ENCODE measurements at regions not wholly inside any gene's neighbourhood (a gene's known extent, or its start where the extent isn't known, plus 50 kb on each side); places are given as distances from the start of the nearest gene placed in this dataset.

DNA sequence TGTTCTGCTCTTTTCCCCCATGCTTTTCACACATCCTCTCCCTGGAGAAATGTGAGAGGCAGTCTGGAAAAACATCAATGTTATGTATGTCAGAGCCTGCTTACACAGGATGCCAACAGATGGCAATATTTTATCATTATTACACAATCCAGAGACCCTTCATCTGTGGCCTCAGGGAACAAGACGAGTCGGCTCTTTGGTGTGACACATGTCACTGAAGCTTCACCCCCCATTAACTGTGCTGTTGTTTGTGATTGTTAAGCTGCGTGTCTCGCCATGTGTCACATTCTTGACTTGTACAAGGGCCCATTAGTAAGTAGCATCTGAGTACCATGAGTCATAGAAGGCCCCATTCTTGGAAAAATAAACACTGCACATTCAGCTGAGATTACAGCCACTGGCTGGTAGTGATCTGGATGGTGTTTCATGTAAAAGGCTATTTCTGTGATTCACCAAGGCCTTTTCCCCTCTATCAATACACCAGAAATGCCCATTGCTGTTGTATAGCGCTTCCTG, 682.1 kb upstream of the SOX9 start:
- TF ChIP-seq, protein P1, sequence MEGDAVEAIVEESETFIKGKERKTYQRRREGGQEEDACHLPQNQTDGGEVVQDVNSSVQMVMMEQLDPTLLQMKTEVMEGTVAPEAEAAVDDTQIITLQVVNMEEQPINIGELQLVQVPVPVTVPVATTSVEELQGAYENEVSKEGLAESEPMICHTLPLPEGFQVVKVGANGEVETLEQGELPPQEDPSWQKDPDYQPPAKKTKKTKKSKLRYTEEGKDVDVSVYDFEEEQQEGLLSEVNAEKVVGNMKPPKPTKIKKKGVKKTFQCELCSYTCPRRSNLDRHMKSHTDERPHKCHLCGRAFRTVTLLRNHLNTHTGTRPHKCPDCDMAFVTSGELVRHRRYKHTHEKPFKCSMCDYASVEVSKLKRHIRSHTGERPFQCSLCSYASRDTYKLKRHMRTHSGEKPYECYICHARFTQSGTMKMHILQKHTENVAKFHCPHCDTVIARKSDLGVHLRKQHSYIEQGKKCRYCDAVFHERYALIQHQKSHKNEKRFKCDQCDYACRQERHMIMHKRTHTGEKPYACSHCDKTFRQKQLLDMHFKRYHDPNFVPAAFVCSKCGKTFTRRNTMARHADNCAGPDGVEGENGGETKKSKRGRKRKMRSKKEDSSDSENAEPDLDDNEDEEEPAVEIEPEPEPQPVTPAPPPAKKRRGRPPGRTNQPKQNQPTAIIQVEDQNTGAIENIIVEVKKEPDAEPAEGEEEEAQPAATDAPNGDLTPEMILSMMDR (IDR thresholded peaks at IDR 0.05; ENCODE audit: low read depth, low read length): no peak
- POLR2A ChIA-PET: interaction anchor here (0.9 kb wide), 1 partner anchor 26 kb away, joined by 4 read pairs; no protein-coding TSS in a partner anchor
- Histone ChIP-seq H3K27me3 (ENCODE audit: control insufficient read depth, insufficient read depth, low read length) (no peaks in the 10 kb centered on the region), H3K9me3 (ENCODE audit: control insufficient read depth, insufficient read depth, low read length) (0 out of 2 replicates have a peak, but pooled peaks cover 3% of the 10 kb centered on the region), H3K4me3 (ENCODE audit: low read depth, low read length) (no peak overlapping the region), H3K27ac (ENCODE audit: low read depth, low read length) (peak overlapping the region; percentile 71)
- CTCF ChIA-PET: interaction anchor here (0.6 kb wide), 1 partner anchor 17 kb away, joined by 3 read pairs; no protein-coding TSS in a partner anchor
- peak; percentile 86 for DNase-seq (ENCODE audit: low read depth, low spot score)

GRCh38 chr17:71440513-71440912, 680.3 kb upstream of the SOX9 start:
- Histone ChIP-seq H3K27ac (ENCODE audit: low read depth, low read length) (peak overlapping the region; percentile 22), H3K27me3 (ENCODE audit: control insufficient read depth, insufficient read depth, low read length) (no peaks in the 10 kb centered on the region), H3K4me3 (ENCODE audit: low read depth, low read length) (no peak overlapping the region), H3K9me3 (ENCODE audit: control insufficient read depth, insufficient read depth, low read length) (0 out of 2 replicates have a peak, but pooled peaks cover 3% of the 10 kb centered on the region)
- ChIA-PET POLR2A (no interaction called here), CTCF (interaction anchor here (1.2 to 1.5 kb wide), 3 partner anchors 20 to 674 kb away, joined by 3 to 7 read pairs (median 4); no protein-coding TSS in a partner anchor)
- DNase-seq (ENCODE audit: low read depth, low spot score): no peak
- TF ChIP-seq, protein P1 (IDR thresholded peaks at IDR 0.05; ENCODE audit: low read depth, low read length): no peak

GRCh38 chr17:71441098-71441497, 679.7 kb upstream of the SOX9 start:
- no peaks in the 10 kb centered on the region for H3K27me3 ChIP-seq (ENCODE audit: control insufficient read depth, insufficient read depth, low read length)
- DNase-seq (ENCODE audit: low read depth, low spot score): peak; percentile 57
- peak overlapping the region; percentile 22 for H3K27ac ChIP-seq (ENCODE audit: low read depth, low read length)
- TF ChIP-seq, protein P1 (IDR thresholded peaks at IDR 0.05; ENCODE audit: low read depth, low read length): no peak
- H3K4me3 ChIP-seq (ENCODE audit: low read depth, low read length): no peak overlapping the region
- POLR2A ChIA-PET: no interaction called here
- CTCF ChIA-PET: interaction anchor here (1.2 to 1.5 kb wide), 3 partner anchors 19 to 675 kb away, joined by 3 to 7 read pairs (median 4); no protein-coding TSS in a partner anchor
- 0 out of 2 replicates have a peak, but pooled peaks cover 3% of the 10 kb centered on the region for H3K9me3 ChIP-seq (ENCODE audit: control insufficient read depth, insufficient read depth, low read length)

GRCh38 chr17:71444078-71444477, 676.7 kb upstream of the SOX9 start:
- TF ChIP-seq, protein P1 (IDR thresholded peaks at IDR 0.05; ENCODE audit: low read depth, low read length): no peak
- Histone ChIP-seq H3K9me3 (ENCODE audit: control insufficient read depth, insufficient read depth, low read length) (0 out of 2 replicates have a peak, but pooled peaks cover 3% of the 10 kb centered on the region), H3K27ac (ENCODE audit: low read depth, low read length) (no peak overlapping the region), H3K27me3 (ENCODE audit: control insufficient read depth, insufficient read depth, low read length) (no peaks in the 10 kb centered on the region), H3K4me3 (ENCODE audit: low read depth, low read length) (no peak overlapping the region)
- POLR2A ChIA-PET: no interaction called here
- CTCF ChIA-PET: interaction anchor here (1.2 kb wide), 1 partner anchor 677 kb away, joined by 4 read pairs; no protein-coding TSS in a partner anchor
- no peak for DNase-seq (ENCODE audit: low read depth, low spot score)

GRCh38 chr17:71446645-71447437, 674.0 kb upstream of the SOX9 start:
- TF ChIP-seq, protein P1 (IDR thresholded peaks at IDR 0.05; ENCODE audit: low read depth, low read length): no peak
- Histone ChIP-seq H3K27ac (ENCODE audit: low read depth, low read length) (no peak overlapping the region), H3K4me3 (ENCODE audit: low read depth, low read length) (no peak overlapping the region), H3K9me3 (ENCODE audit: control insufficient read depth, insufficient read depth, low read length) (no peaks in the 10 kb centered on the region), H3K27me3 (ENCODE audit: control insufficient read depth, insufficient read depth, low read length) (no peaks in the 10 kb centered on the region)
- ChIA-PET POLR2A (no interaction called here), CTCF (interaction anchor here (1.0 to 1.6 kb wide), 2 partner anchors 14 to 27 kb away, joined by 4 read pairs; no protein-coding TSS in a partner anchor)
- no peak for DNase-seq (ENCODE audit: low read depth, low spot score)

Measured in AG04450 (cell line).